IPS DF 4.7 (cell line): ENCODE measurements at regions not wholly inside any gene's neighbourhood (a gene's known extent, or its start where the extent isn't known, plus 50 kb on each side); places are given as distances from the start of the nearest gene placed in this dataset.
"Not testable (repeated sequence)": the region's sequence is repeated elsewhere in the genome, so short reads cannot be mapped to it uniquely, and the experiment has no call there.

Source experiments
- DNase-seq: peaks from one replicate; pipeline ENCODE4 v3.0.0-alpha.2; 2013; ENCODE audit warnings: low spot score; ENCODE audit errors: extremely low read depth

DNA sequence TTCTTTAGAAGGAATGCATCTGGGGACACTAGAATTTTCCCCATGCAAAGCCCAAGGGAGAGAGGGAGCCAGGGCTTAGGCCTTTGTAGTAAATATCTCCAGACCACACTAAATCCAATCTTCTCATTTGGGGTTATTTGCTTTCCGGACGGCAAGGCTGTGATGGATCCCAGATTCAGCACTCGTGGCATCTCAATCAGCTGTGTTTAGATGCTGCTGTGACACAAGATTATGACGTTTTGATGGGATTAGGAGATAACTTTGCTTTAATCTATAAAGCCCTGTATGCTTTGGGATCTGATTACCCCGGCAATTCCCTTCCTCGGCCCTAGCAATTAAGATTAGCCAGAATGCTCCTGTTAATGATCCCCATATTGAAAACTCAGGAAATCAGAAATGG is 686.7 kb upstream of the TBX3 start:
- DNase-seq, result no peak

DNA sequence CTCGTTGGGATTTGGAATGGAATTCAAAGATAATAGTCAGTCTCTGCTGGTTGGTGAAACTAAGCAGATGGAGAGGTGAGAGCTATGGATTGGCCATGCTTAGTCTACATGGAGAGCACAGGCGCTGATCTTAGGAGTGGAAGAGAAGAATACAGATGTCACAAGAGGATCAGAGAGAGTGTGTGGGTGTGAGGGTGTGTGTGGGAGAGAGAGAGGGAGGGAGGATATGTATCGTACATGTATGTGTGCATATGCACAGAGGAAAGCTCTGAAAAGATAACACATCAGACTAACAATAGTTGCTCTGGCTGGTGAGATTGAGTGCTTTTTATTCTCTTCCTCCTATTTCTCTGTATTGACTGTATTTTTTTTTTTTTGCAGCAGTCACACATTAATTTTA is 686.2 kb upstream of the TBX3 start:
- no peak for DNase-seq

DNA sequence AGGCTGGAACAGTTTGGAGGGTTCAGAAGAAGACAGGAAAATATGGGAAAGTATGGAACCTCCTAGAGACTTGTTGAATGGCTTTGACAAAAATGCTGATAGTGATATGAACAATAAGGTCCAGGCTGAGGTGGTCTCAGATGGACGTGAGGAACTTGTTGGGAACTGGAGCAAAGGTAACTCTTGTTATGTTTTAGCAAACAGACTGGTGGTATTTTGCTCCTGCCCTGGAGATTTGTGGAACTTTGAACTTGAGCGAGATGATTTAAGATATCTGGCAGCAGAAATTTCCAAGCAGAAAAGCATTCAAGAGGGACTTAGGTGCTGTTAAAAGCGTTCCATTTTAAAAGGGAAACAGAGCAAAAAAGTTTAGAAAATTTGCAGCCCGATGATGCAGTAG is 682.3 kb upstream of the TBX3 start:
- not testable (repeated sequence) for DNase-seq

DNA sequence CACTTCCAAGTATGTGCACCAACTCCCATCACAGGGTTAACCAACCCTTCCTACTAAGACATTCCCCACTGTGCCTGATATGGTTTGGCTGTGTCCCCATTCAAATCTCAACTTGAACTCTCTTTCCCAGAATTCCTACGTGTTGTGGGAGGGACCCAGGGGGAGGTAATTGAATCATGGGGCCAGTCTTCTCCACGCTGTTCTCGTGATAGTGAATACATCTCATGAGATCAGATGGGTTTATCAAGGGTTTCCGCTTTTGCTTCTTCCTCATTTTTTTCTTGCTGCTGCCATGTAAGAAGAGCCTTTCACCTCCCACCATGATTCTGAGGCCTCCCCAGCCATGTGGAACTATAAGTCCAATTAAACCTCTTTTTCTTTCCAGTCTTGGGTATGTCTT is 681.8 kb upstream of the TBX3 start:
- not testable (repeated sequence) for DNase-seq

DNA sequence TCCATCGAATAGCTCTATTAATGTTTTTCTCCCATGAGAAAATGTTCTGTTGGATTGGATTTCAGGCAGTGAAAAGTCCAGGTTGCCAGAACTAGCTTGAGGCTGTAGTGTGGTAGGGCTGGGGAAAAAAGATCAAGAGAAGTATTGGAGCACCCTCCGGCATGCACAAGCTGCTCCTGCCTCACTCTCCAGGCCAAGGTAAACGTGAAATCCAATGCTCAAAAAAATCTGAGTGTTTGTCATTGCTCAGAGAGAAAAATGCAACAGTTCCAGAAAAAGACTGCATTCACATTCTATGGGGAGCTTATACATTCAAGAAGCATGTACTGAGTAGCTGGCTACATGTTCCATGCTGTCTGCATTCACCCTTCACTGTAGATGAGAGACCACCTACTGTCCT is 680.9 kb upstream of the TBX3 start:
- no peak for DNase-seq

DNA sequence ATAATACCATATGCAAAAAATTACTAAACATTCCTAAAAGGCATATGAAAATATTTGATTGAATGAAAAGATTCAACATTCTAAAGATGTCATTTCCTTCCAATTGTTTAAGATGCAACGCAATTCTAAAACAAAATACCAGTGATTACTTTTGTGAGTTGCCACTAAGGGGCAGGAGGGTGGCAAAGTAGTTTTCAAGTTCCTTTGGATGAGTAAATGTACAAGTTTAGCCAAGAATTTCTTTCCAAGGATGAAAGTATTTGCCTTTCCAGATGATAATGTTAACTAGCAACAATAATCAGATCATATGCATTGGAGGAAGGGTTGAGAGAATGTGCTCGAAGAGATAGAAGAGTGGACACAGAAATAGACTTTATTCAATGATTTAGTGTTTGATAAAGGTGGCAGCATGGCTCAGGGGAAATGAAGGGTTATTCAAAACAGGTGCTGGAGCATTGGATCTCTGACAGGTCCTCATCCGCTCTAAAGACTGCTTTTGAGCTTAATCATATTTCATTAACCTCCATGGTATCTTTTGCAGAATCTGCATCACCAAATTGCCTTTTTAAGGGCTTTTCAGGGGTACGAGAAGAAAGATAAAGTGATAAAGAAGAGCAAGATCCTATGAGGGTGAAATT is 678.5 kb upstream of the TBX3 start:
- DNase-seq, result no peak

DNA sequence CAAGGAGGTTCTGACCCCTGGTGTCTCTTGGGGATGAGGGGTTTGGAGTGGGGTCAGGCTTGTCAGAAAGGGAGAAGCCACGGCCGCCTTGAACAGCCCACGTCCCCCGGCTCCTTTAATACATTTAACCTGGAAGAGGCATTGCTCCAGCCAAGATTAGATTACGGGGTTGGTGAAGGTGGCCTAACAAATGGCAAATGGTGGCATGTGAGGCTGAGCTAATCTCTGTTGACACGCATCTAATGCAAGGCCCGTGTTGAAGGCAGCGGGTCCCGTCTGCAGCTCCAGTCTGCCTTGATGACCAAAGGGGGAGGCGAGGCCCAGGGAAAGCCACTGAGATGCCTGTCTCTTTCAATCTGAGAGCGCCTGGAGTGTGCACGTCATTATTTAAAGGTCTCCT is 673.7 kb upstream of the TBX3 start:
- no peak for DNase-seq

DNA sequence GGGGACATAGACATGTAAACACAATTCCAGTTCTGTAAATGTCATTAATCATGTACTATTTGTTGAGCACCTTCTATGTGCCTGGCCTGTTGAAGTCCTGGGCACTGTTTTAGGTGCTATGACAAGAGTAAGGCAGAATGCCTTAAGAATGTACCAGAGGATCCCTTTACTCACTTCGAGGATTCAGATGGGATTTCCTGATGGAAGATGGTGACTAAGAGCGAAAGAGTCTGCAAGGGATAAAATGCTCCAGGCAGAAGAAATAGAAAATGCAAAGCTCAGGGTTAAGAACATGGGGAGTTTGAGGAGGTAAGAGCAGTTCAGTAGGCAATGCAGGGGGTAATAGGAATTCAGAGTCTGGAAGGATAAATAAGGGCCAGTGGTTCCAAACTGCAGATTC is 671.3 kb upstream of the TBX3 start:
- no peak for DNase-seq

DNA sequence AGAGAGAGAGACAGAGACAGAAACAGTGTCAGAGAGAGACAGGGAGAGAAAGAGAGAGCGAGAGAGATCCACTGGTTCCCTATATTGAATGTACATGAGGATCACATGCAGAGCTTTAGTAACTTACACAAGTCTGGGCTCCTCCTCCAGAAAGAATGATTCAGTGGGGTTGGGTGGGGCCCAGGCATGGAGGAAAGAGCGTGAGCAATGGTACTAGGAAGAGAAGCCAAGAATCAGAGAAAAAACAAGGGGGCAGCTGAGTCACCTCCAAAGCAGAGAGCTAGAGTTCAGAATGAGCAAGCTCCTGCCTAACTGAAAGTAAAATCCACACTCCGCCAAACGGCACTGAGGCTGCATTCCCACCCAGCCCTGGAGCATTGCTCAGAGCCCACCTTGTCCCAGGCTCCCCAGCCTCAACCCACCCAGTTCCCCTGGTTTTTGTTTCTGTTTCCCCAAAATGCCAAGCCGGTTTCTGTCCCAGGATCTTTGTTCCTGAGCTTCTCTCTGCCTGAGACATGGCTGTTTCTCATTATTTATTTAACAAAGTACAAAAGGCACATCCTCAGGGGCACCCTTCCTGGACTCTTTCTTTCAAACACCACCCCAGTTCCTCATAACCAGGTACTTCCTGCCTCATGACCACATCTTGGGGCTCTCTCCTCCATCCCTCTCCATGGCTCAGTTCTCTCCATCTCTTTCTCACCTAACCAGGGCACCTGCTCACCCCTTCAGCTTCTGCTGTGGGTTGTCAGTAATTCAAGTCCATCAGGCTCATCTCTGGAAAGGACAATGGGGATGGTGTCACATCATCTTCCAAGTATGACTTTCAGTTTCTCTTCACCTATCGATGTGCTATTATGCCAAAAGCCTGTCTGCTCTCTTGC is 670.3 kb upstream of the TBX3 start:
- no peak for DNase-seq

DNA sequence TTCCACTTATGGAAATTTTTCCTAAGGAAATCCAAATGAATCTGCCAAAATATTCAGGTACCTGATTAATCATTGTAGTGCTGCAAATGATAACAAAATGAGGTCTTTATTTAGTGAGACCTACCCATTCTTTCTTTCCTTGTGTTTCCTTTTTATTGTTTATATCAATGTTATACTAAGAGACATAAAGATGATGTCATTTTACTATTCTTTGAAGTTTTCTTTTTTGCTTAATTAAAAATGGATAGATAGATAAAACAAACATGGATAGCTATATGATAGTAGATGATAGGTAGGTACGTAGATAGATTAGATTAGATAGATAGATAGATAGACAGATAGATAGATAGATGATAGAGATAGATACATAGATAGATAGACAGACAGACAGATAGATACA is 669.5 kb upstream of the TBX3 start:
- no peak for DNase-seq

DNA sequence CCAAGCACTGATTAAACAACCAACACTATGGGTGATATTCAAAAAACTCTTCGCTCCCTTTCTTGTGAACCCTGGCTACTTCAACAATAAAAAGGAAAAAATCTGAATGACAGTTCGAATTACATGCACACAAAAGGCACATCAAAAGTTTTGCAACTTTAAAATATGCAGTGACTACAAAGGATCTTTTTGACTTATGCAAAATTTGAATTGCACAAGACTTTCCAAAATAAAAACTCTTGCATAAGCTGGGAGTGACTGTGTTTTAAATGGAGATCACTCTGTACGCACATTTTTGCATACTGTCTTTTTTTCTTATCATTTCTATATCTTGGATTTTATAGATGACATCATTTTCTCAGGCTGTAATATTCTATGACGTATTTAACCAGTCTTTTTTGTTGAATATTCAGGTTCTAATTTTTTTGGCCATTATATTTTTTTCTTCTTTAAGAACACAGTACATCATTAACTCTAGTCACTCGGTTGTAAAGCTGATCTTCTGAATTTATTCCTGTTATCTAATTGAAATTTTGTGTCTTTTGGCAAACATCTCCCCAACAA is 667.6 kb upstream of the TBX3 start:
- no peak for DNase-seq

DNA sequence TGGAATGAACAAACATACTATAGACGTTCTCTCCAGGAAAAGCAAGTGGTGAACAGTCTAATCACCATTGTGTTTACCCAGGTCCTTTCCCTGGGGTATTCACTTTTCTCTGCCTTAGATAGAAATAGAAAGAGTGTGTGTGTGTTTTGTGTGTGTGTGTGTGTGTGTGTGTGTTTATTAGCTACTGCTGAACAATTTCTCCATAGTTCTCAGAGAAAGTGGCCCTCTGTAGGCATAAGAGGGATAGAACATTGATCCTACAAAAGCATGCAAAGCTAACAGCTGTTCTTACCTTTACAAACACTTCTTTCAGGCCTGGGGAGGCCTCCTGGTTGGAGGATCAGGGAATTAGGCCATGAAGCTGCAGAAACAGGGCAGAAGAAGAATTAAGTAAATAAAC is 665.7 kb upstream of the TBX3 start:
- no peak for DNase-seq

DNA sequence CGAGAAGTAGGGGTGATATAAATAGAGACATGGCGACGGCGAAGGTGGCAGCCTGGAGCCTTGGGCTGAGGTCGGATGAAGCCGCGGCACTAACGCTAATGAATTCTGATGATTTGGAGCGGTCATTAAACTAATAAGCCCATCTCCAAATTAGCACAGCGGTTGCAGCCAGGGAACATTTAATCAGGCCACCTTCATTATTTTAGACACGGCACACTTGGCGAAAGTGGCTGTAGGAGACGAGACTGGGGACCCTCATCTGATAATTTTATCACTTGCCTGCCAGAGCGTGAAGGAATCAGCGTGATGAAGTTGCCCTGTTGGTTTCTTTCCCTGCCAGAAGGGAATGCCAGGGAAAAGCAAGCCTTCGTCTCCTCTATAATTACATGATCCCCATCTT is 664.3 kb upstream of the TBX3 start:
- no peak for DNase-seq

DNA sequence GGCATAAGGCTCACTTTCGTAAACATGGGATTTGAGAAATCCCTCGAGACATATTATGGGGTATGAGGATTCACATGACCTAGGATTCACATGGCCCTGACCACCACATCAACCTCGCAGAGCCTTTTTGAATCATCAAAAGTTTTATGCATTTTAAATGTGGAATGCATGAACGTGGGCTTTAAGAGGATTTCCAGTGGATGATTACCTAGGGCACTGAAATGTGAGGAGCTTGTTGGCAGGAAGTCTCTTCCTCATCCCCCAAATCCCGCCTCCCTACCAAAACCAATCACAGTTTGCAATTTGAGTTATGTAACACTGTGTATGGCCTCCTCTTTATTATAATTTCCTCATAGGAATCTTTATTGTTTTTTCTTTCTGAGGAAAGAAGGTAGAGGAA is 659.6 kb upstream of the TBX3 start:
- no peak for DNase-seq

DNA sequence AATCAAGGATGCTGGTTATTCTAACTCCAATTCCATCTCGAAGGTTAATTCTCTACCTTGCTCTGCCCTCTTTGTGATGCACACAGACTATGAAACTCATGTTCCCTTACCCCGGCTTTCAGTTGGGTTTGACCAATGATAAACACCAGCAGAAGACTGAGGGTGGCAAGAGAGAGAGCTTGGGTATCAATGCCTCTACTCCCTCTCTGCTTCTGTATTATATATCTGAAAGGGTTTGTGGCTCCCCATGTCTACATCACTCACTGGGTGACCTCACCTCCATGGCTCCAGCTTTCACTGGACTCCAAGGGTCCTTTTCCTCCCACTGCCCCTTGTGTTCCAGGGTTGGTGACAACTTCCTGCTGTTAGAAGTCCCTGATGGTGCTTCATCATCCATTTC is 659.0 kb upstream of the TBX3 start:
- DNase-seq, result no peak

DNA sequence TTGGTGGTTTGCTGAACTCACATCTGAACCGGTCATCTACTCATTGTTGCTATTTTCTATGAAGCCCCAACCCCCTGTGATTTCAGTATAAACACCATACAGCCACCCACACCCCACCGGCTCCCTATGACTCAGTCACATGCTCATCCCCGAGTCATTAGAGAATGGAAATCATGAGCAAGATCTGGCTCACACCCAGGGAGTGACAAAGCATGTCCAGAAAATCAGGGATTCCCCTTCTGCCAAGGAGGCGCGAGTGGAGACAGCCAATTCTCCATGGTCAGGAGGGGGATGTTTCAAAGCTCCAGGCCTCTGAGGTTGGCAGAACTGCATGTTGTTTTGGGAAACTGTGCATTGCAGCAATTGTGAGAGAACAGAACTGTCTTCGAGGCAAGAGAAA is 657.5 kb upstream of the TBX3 start:
- DNase-seq, result no peak

DNA sequence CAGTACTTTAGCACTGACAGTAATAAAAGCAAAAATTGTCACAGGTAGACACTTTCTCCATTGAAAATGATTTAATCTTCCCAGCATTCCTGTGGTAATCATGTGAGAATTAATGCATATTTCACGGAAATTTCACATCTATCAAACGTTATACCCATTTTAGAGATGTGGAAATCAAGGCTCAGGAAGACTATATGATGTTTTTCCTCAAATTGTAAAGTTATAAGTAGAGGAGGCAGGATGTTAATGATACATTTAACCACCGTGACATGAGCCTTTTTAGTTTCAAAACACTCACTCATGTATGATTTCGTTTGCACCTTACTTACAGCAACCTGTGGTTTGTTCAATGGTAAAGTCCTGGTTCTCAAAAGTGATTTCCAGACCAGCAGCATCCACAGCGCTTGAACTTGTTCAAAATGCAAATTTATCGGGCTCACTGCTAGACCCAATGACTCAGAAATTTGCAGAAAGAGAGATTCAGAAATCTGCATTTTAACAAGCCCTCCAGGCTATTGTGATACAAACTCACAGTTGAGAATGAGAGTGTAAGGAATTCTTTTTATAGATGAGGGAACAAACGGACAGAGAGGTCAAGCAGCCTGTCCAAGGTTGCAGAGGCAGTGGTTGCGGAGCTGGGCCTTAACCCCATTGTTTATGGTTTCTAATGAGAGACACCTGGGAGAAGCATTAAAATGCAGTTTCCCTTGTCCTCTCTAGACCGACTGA is 654.8 kb upstream of the TBX3 start:
- no peak for DNase-seq

DNA sequence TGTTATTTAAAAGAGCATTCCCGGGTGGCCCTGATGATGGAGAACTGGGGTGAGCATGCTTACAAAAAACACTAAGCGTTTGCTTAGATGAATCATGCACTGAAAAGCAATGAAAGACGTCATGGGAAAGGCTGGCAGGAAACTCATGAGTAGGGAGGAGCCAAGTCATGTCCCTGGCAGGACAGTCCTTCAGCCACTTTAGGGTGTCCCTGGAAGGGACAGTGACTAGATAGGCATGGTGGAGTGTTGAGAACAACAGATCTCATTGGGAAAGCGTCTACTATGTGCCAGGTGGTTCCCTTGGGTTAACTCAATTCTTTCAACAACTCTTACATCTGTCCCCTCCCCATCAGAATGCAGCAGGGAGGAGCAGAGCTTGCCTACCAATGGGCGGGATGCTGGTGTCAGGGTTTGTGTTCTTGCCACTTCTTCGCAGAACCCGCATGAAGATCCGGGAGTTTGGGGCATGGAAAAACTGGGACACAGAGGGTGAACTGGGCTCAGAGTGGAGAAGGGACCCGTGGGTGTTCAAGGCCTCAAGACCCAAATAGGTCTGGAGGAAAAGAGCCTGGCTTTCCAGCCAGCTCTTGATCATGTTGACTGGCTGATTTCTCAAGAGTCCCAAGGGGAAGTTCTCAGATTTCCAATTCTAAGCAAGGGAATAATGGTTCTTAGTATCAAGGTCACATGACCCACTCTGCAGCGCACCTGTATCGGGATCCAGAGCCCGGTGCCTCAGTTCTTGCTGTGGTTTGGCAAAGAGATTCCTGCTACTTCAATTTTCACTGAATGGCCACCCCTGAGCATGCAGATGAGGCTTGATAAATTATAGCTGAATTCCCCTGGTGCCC is 653.9 kb upstream of the TBX3 start:
- no peak for DNase-seq

DNA sequence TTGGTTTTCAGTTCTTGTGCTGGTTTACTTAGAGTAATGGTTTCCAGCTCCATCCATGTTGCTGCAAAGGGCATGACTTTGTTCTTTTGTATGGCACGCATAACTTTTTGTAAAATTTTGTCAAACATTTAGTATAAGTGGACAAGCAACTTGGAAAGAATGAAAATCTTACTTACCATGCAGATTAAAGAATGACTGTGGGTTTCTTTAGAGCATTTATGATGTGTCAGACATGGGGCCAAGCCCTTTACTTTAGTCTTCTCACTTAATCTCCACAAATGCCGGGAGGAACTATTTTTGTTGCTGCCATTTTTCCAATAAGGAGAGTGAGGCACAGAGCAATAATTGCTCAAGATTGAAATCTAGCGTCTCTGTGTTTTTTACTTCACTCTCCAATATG is 652.5 kb upstream of the TBX3 start:
- DNase-seq, result no peak

DNA sequence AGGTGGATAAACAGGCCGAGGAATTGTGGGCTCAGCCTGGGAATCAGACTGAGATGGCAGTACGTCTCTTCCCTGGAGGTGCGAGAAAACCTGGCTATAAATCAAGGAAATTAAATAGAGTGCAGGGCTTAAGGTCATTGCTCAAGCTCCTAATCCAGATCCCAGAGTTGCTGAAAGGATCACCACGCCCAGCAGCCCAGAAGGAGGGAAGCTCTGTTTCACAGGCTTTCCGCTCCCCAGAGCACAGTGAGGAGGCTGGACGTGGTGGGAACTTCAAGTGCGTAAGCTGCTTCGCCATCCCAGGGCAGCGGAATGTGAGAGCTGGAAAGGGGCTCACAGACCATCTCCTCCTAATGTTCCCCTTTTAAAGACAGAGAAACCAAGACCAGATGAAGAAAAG is 651.6 kb upstream of the TBX3 start:
- DNase-seq, result no peak

DNA sequence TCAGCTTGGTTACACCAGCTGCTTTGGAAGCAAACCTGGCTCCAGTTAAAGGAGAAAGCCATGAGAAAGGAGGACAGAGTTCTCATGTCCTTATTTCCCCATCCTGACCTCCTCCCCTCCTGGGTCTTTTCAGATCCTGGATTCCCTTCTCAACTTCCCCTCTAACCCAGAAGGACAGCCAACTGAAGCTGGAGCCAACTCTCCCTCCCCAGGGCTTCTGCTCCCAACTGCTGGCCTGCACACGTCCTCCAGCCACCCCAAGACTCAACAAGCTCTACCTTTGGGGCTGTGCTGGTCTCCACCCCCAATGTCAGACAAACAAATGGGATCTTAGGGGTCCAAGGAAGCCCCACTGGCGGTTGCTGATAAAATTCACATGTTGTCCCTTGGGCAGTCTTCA is 651.1 kb upstream of the TBX3 start:
- DNase-seq, result no peak
